C4-2B (cell line): ENCODE measurements at regions not wholly inside any gene's neighbourhood (a gene's known extent, or its start where the extent isn't known, plus 50 kb on each side); places are given as distances from the start of the nearest gene placed in this dataset.

Source experiments
- H3K27ac ChIP-seq: fragments of 450-650 bp; 2 replicates; pipeline ENCODE4 v1.5.1; 2017
- ZFX ChIP-seq: fragments of 450-650 bp; IDR thresholded peaks from 2 replicates; pipeline ENCODE4 v1.6.1; 2017
- TF ChIP-seq, protein P1 (sequence below): fragments of 450-650 bp; conservative IDR thresholded peaks from 2 replicates; pipeline ENCODE4 v1.5.1; 2017; ENCODE audit warnings: mild to moderate bottlenecking

DNA sequence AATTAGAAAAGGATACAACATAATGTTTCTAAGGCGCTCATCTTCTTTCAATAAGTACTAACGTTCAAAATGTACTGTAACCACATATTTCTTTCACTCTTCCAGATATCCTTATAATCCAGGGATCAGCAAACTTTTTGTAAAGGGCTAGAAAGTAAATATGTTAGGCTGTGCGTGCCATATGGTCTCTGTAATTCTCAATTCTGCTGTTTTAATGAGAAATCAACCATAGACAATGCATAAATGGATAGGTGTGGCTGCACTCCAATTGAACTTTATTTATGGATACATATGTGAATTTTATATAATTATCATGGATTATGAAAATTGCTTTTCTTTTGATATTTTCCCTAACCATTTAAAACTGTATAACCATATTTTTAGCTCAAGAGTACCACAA is 459.4 kb downstream of the EPHA4 start:
- TF ChIP-seq, protein P1, sequence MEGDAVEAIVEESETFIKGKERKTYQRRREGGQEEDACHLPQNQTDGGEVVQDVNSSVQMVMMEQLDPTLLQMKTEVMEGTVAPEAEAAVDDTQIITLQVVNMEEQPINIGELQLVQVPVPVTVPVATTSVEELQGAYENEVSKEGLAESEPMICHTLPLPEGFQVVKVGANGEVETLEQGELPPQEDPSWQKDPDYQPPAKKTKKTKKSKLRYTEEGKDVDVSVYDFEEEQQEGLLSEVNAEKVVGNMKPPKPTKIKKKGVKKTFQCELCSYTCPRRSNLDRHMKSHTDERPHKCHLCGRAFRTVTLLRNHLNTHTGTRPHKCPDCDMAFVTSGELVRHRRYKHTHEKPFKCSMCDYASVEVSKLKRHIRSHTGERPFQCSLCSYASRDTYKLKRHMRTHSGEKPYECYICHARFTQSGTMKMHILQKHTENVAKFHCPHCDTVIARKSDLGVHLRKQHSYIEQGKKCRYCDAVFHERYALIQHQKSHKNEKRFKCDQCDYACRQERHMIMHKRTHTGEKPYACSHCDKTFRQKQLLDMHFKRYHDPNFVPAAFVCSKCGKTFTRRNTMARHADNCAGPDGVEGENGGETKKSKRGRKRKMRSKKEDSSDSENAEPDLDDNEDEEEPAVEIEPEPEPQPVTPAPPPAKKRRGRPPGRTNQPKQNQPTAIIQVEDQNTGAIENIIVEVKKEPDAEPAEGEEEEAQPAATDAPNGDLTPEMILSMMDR, result no peak
- no peak for TF ChIP-seq ZFX
- H3K27ac ChIP-seq, result no peak overlapping the region

DNA sequence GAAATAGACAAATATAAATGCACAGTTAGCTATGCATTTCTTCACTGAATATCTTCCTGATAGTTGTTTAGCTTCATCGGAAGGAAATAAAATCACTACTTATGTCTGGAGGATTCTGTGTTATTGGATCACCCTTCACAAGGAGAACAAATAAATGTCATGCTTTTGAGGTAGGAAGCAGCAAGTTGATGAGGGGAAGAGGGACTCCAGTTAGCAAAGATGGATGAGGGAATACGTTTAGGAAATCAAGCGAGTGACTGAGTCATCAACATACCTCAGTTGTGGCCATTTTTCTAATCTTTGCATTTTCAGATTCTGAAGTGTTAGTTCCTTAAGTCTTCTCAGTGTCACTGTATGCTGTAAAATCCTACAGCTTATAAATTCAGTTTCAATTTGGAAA is 456.2 kb downstream of the EPHA4 start:
- no peak overlapping the region for H3K27ac ChIP-seq
- TF ChIP-seq ZFX, result no peak
- TF ChIP-seq, protein P1, result no peak

DNA sequence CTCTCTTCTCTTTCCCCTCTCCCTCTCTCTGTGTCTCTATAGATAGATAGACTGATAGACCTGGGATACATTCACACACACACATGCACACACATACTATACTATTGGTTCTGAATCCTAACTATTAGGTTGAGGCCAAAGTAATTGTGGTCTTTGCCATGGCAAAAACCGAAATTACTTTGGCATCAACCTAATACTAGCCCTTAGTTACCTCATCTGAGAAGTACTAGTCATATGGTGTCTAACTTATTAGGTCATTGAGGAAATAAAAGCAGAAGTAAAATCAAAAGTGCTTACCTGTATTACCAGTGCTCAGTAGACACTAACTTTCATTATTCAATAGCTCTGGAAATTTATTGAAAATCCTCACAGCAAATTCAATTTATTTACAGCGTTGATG is 451.5 kb downstream of the EPHA4 start:
- TF ChIP-seq ZFX, result no peak
- TF ChIP-seq, protein P1, result no peak
- H3K27ac ChIP-seq, result no peak overlapping the region

DNA sequence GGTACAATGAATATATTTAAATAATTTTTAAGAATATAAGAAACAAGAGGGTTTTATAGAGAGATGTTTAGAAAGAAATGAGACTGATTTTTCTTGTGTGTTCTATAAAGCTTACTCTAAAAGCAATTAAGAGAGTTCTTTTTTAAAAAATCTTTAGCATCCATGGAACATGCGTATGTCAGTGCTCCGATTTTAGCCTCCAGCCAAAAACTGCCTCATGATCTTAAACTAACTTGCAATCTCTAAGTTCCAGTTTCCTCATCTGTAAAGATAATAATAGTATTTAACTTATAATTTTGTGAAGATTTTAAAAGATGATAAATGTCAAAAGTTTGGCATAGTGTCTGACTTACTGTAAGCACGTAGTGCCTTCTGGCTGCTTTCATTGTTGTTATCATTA is 448.7 kb downstream of the EPHA4 start:
- no peak overlapping the region for H3K27ac ChIP-seq
- TF ChIP-seq, protein P1, result no peak

DNA sequence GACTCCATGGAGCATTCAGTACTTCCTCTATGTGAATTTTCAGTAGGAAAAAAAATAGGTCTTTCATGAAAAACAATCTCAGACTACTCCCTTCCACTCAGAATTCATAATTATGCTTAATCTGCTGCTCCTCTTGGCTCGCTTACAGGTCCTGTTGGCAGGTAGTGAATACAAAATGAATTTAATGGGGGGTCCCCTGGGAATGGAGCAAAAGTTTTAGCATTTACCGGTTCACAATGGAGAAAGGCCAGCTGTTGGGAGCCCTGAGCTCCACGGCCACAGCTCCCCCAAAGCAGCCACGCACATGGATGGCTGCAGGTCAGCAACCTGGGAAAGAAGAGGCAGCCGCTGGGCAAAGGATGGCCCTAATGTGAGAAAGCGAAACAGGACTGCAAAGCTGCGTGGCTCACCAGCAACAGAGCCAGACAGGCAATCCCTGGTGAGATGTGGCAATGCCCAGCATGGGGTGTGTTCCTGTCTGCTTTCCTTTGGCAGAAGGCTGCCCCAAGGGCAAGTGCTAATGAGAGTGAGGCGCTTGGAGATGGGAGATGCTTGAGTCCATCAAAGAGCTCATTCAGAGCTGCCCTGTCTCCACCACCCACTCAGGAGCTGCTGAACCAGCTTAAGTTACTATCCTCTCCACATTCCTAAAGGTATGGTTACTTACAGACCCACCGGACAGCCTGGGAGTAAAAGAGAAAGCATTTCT is 447.4 kb downstream of the EPHA4 start:
- TF ChIP-seq, protein P1, result no peak
- TF ChIP-seq ZFX, result no peak
- no peak overlapping the region for H3K27ac ChIP-seq

DNA sequence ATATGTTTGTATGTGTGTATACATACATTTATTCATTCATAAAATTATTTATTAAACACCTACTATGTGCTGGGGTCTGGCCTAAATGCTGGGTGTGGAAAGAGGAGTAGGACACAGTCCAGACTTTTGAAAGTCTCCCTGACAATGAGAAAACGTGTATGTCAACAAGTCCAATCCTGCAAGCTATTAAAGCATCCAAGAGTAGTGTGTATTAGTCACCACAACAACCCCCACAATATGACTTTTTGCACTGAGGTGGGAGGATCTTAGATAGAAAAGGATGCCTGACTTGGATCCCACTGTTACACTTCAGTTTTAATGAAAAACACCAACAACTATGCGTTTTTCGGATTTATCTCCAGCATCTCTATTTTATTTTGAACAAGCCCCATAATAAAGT is 446.4 kb downstream of the EPHA4 start:
- TF ChIP-seq, protein P1, result no peak
- TF ChIP-seq ZFX, result no peak
- H3K27ac ChIP-seq, result no peak overlapping the region

DNA sequence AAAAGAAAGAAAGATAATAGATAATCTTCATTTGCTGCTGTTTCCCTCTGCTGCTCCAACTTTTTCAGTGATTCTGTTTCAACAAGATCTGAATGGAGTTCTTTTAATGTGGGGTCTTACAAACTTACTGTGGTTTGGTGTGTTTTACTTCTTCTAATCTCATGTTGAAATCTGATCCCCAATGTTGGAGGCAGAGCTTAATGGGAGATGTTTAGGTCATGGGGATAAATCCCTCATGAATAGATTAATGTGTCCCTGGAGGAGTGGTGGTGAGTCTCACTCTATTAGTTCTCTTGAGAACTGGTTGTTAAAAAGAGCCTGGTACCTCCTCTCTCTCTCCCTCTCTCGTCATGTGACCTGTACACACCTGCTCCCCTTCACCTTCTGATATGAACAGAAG is 442.4 kb downstream of the EPHA4 start:
- TF ChIP-seq ZFX, result no peak
- TF ChIP-seq, protein P1, result no peak

More for the DNA sequence above, 442.4 kb downstream of the EPHA4 start:
- no peak overlapping the region for H3K27ac ChIP-seq
